H54 (cell line): ENCODE measurements at regions not wholly inside any gene's neighbourhood (a gene's known extent, or its start where the extent isn't known, plus 50 kb on each side); places are given as distances from the start of the nearest gene placed in this dataset.
A peak's percentile ranks its signal among the peaks of the same experiment; 100 is the strongest.

Experiments used
- DNase-seq: peaks from one replicate; pipeline ENCODE4 v3.0.0; 2011; ENCODE audit warnings: low spot score, mixed read lengths; ENCODE audit not compliant: insufficient read length
- FAIRE-seq: peaks from 3 replicates; lab custom pipeline; 2011; peaks lifted over from hg19 to GRCh38; lab: Jason Lieb, UNC
- POLR2A ChIP-seq: IDR thresholded peaks from 2 replicates; pipeline ENCODE4 v1.6.1; 2011; ENCODE audit warnings: low read depth, mild to moderate bottlenecking, low read length

- DNase-seq: no peak
- no peak for TF ChIP-seq POLR2A
- FAIRE-seq: no peak
Observed at GRCh38 chr2:188142088-188142487, 149.6 kb upstream of the GULP1 start.

DNA sequence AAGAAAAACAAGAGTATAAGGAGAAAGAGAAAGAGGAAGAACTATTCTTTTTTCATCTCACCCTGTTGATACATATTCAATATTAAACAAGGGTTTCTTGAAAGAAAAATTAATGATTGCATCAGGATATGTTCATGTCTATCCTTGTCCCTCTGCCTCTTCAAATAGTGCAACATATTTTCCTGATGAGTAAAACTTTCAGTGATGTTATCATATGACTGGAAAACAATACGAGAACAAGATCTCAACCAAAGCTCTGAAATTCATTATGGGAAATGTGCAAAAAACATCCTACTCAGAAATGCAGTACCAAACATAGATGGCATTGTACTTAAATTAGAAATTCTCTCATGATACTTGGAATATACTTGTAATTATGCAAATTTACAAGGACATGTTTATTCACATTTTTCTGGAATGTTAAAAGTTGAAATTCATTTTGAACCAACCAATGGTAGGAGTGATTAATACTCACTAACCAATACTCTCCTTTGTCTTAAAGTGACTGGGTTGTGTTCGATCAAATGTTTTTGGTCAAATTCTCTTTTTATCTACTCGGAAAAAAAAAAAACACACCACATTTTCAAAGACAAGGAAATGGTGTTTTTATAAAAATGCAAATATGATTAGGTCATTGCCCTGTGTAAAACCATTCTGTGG is 148.9 kb upstream of the GULP1 start:
- DNase-seq (no peak), FAIRE-seq (peak; percentile 89)
- TF ChIP-seq POLR2A: no peak

DNA sequence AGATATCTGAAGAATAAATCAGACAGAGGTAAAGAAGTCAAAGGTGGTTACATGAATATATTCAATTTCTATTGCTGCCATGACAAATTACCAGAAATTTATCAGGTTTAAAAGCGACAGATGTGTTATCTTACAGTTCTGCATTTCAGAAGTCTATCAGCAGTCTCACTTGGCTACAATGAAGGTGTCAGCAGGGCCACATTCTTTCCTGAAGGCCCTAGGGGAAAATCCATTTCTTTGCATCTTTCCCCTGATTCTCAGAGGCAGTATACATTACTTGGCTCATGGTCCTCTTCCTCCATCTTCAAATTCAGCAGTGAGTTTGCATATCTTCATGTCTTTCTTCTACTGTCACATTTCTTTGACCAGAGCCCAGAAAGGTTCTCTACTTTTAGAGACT is 145.8 kb upstream of the GULP1 start:
- DNase-seq (no peak), FAIRE-seq (no peak)
- no peak for TF ChIP-seq POLR2A

DNA sequence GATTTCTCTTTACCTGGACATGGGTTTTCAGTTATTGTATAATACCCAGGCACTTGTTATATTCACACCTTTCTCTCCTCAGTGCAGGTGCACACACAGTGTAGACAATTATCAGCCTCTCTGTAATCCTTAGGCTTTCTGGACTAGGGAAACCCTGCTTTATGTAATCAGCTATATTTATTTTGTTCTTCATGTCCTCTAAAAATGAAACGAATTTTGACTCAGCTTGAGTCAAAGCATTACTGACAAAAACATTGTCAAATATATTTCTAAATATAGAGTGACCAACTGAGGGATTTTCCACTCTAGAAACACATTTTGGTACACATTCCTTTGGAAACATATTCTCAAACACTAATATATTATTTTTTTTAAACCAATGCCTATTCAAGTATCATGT is 144.8 kb upstream of the GULP1 start:
- DNase-seq: no peak
- no peak for TF ChIP-seq POLR2A
- FAIRE-seq: no peak

DNA sequence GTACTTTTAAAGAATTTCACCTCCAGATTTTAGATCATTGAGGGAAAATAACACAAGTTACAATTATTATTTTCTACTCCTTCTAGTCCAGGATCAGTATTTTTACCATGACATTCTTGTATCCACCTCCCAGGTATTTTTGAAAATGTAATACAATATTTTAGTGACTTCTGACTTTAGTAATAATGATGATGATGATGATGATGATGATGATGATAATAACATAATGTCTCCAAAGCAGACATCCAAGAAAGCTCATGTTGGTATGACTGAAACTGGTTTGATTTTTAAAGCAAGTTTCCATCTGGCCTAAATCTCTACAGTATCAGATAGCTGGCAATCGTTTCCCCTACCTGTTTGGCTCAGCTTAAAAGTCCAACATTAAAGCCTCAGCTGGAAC is 140.0 kb upstream of the GULP1 start:
- FAIRE-seq: no peak
- TF ChIP-seq POLR2A: no peak
- no peak for DNase-seq

DNA sequence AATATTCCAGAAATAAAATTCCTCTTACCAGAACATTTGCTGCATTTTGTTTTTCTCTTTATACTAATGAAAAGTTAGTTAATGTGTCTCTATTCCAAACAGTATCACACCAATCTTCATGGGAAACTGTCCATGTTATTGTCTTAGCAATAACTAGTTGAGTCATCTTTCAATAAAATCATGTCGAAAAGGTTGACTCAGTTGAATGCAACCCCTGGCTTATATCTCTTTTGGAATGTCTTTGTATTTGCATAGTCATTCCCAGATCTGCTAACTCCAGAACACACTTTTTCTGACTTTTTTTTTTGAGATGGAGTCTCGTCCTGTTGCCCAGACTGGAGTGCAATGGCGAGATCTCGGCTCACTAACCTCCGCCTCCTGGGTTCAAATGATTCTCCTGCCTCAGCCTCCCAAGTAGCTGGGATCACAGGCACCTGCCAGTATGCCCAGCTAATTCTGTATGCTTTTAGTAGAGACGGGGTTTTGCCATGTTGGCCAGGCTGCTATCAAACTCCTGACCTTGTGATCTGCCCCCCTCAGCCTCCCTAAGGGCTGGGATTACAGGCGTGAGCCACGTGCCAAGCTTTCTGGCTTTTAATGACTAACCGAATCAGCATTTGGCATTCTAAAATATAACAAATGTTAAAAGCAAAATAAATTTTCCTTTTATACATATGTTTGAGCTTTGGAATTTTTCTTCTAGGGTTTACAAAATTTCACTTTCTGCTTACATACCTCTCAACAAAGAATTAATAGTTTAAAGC is 133.2 kb upstream of the GULP1 start:
- DNase-seq (no peak), FAIRE-seq (peak; percentile 52)
- TF ChIP-seq POLR2A: no peak

DNA sequence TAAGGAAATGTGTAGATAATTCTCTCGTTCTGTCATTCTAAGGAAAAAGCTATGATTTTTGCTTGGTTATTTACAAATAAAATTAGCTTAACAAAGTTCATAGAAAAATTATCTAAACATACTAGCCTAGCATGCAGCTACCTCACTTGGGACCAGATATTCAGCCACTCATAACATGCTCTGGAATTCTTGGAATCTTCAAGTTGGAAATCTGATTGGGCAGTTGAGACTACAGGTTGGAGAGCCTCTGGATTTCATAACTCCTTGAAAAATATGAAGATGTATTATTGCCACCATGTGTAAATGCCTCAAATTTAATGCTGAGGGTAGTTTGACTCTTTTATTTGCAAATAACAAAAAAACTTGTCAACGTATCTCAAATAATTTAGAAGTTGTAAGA is 132.2 kb upstream of the GULP1 start:
- DNase-seq (no peak), FAIRE-seq (no peak)
- no peak for TF ChIP-seq POLR2A

- FAIRE-seq: no peak
- no peak for DNase-seq
- no peak for TF ChIP-seq POLR2A
Observed at GRCh38 chr2:188170356-188170755, 121.3 kb upstream of the GULP1 start.

- DNase-seq (no peak), FAIRE-seq (no peak)
- no peak for TF ChIP-seq POLR2A
Observed at GRCh38 chr2:188176620-188177019, 115.1 kb upstream of the GULP1 start.

DNA sequence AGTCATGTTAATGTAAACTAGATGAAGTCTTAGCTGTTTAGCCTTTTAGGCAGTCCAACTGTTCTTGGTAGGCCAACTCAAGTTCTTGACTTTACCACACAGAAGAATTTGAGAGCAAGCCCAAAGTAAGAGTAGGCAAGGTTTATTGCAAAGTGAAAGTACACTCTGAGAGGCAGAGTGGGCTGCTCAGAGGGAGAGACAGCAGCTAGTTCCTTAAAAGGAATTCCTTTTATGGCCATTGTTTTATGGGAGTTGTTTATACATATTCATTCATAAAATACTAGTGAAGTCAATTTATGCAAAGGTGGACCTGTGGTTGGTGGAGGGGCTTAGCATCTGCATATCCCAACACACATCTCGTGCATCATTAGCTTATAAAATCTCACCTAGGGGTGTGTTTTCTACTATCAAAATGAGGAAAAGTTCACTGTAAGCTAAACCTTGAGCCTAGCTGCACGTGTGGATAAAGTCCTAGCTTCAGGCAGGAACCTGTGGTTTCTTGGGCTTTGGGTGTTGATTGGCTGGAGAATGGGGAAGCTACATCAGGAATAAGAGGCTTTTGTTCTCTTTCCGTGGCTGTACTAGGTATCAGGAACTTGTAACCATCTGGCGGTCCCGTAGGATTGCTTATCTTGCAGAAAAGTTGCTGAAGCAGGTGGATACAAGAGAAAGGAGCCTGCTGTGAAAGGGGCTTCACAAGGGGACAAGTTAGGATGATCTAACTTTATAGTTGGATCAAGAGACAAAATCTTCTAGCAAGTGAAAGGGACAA is 110.4 kb upstream of the GULP1 start:
- DNase-seq: no peak
- no peak for FAIRE-seq
- no peak for TF ChIP-seq POLR2A

DNA sequence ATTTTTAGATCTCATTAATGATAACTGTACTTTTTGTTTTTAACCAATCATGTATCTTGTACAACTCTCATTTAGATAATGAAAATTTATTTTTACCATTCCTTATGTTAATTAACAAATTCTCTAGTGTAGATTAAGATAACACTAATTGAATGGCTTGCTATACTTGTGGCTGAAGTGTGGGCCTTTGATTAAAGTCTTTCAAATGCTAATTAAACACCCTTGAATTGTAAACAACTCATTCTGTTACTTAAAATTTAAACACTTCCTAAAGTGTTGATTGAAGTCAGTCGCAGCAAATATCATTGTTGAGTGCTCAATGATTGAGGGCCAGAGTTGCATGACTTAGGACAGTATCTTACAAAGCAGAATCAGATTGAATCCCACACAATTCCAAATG is 109.8 kb upstream of the GULP1 start:
- DNase-seq (no peak), FAIRE-seq (no peak)
- TF ChIP-seq POLR2A: no peak

DNA sequence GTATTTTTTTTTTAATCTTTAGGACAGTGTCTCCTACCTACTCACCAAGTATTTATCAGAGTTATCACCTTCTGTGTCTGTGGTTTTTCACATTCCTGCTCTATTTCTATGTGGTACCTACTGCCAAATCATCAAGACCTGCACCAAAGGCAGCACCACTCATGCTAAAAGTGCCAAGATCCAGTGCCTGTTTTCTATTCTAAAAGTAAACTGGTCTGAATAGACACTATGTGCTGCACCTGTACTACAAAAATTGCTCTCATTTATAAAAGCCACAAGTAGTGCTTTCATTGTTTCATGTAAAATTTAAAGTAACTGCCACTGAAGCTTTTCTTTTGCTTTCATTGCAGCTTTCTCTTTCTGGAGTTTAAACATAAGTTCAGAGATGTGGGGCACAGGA is 103.9 kb upstream of the GULP1 start:
- DNase-seq (no peak), FAIRE-seq (no peak)
- no peak for TF ChIP-seq POLR2A

GRCh38 chr2:188189356-188189755 is 102.3 kb upstream of the GULP1 start:
- DNase-seq (no peak), FAIRE-seq (peak; percentile 84)
- no peak for TF ChIP-seq POLR2A

GRCh38 chr2:188193230-188193629 is 98.4 kb upstream of the GULP1 start:
- no peak for TF ChIP-seq POLR2A
- no peak for FAIRE-seq

More at GRCh38 chr2:188193230-188193629, 98.4 kb upstream of the GULP1 start:
- no peak for DNase-seq
